ENCODE measurements at regions not wholly inside any gene's neighbourhood (a gene's known extent, or its start where the extent isn't known, plus 50 kb on each side); places are given as distances from the start of the nearest gene placed in this dataset.

GRCh38 chr17:72063262-72063661, 57.6 kb upstream of the SOX9 start:
- Histone ChIP-seq H3K27ac (ENCODE audit: low read length) (no peak overlapping the region), H3K4me3 (ENCODE audit: low read depth in 2 of 2, low read length in 2 of 2) (no peak overlapping the region), H3K27me3 (ENCODE audit: control insufficient read depth, insufficient read depth, low read length) (no peaks in the 10 kb centered on the region; the same call in 1 of the 2 replicates), H3K36me3 (ENCODE audit: control insufficient read depth, insufficient read depth, low read length) (no peaks in the 10 kb centered on the region), H3K9me3 (ENCODE audit: control insufficient read depth, insufficient read depth, low read depth, low read length) (no peaks in the 10 kb centered on the region), H3K4me1 (ENCODE audit: control insufficient read depth, insufficient read depth, low read length) (no peaks in the 10 kb centered on the region)
- POLR2A ChIA-PET = no interaction called here
- CTCF ChIA-PET = no interaction called here
- BruUV-seq (replicated peaks) = no TSS peak
- intact Hi-C loops (cut with micrococcal nuclease; ENCODE audit: unreplicated experiment) (no loop called here), in situ Hi-C loops (cut with HindIII; ENCODE audit: low pct_unique_long_range_greater_than_20kb, low sequenced_read_pairs) (no loop called here)
- DNase-seq (ENCODE audit: low read depth, low spot score) (no peak), ATAC-seq (no peak)
- TF ChIP-seq SIN3A (IDR thresholded peaks at IDR 0.05; ENCODE audit: borderline replicate concordance, insufficient read depth, low read depth, low read length) (no peak), TCF7L2 (IDR thresholded peaks at IDR 0.05; ENCODE audit: low read depth, low read length) (no peak), CTCF (IDR thresholded peaks at IDR 0.05) (no peak), POLR2AphosphoS5 (IDR thresholded peaks at IDR 0.05; ENCODE audit: low read depth, low read length) (no peak), REST (IDR thresholded peaks at IDR 0.05; ENCODE audit: insufficient read depth in 1 of 2, low read depth in 2 of 2, low read length in 1 of 2) (no peak)

- no peak for DNase-seq (ENCODE audit: low read depth, low spot score)
- intact Hi-C loops (cut with micrococcal nuclease; ENCODE audit: unreplicated experiment) = no loop called here
These were observed 56.9 kb upstream of the SOX9 start for GRCh38 chr17:72063756-72064450.

More at GRCh38 chr17:72063756-72064450, 56.9 kb upstream of the SOX9 start:
- TF ChIP-seq REST (IDR thresholded peaks at IDR 0.05; ENCODE audit: insufficient read depth in 1 of 2, low read depth in 2 of 2, low read length in 1 of 2) (no peak), POLR2AphosphoS5 (IDR thresholded peaks at IDR 0.05; ENCODE audit: low read depth, low read length) (no peak), CTCF (IDR thresholded peaks at IDR 0.05) (no peak), SIN3A (IDR thresholded peaks at IDR 0.05; ENCODE audit: borderline replicate concordance, insufficient read depth, low read depth, low read length) (no peak), TCF7L2 (IDR thresholded peaks at IDR 0.05; ENCODE audit: low read depth, low read length) (no peak)
- no TSS peak for BruUV-seq (replicated peaks)
- ATAC-seq = no peak
- Histone ChIP-seq H3K36me3 (ENCODE audit: control insufficient read depth, insufficient read depth, low read length) (no peaks in the 10 kb centered on the region), H3K9me3 (ENCODE audit: control insufficient read depth, insufficient read depth, low read depth, low read length) (no peaks in the 10 kb centered on the region), H3K4me3 (ENCODE audit: low read depth in 2 of 2, low read length in 2 of 2) (no peak overlapping the region), H3K27ac (ENCODE audit: low read length) (no peak overlapping the region), H3K4me1 (ENCODE audit: control insufficient read depth, insufficient read depth, low read length) (no peaks in the 10 kb centered on the region), H3K27me3 (ENCODE audit: control insufficient read depth, insufficient read depth, low read length) (no peaks in the 10 kb centered on the region)
- ChIA-PET POLR2A (no interaction called here), CTCF (no interaction called here)
- in situ Hi-C loops (cut with HindIII; ENCODE audit: low pct_unique_long_range_greater_than_20kb, low sequenced_read_pairs) = no loop called here

Data from Panc1 (cell line).